K562 (cell line): ENCODE measurements at regions not wholly inside any gene's neighbourhood (a gene's known extent, or its start where the extent isn't known, plus 50 kb on each side); places are given as distances from the start of the nearest gene placed in this dataset.

Experiments used
- ATAC-seq: fragments of 200-7000 bp; cut with Tn5 transposase; 3 replicates; pipeline ENCODE4 v1.9.1; 2020; ENCODE audit warnings: moderate library complexity
- BruUV-seq: library from RNA; stranded (reverse); fragments of 400-500 nt; replicated peaks from 2 replicates; lab custom pipeline; 2021; lab: Mats Ljungman, UMichigan
- CTCF ChIA-PET: fragments of 300-600 bp; formaldehyde crosslinking; extraction: SDS; loops from one replicate; lab custom pipeline; 2021; ENCODE audit warnings: low intra/inter-chr PET ratio; lab: Yijun Ruan, JAX
- POLR2A ChIA-PET: fragments of 300-600, 350-650 bp; sonication (Branson Sonifier 250); formaldehyde crosslinking; extraction: SDS; loops from one replicate; lab custom pipeline; 2021; ENCODE audit warnings: antibody characterized with exemption, inconsistent platforms; lab: Yijun Ruan, JAX
- DNase-seq, 4 experiments: peaks; one replicate each; pipeline versions ENCODE4 v3.0.0 to v3.0.0-alpha.2; 2011 to 2018; ENCODE audit warnings: low spot score in 3 of 4, mixed read lengths in 3 of 4; ENCODE audit errors: extremely low read depth in 1 of 4
- FAIRE-seq: peaks from 2 replicates; lab custom pipeline; 2011; peaks lifted over from hg19 to GRCh38; lab: Jason Lieb, UNC
- H2AFZ ChIP-seq: 2 replicates; pipeline ENCODE4 v1.6.0; 2011; ENCODE audit warnings: low read depth, low read length, control low read depth, inconsistent platforms
- H3K27ac ChIP-seq: fragments of 200-600 bp; 3 replicates; pipeline ENCODE4 v1.8.0; 2011; ENCODE audit warnings: low read depth, mild to moderate bottlenecking, control low read depth, inconsistent platforms, low read length, moderate library complexity, mixed read lengths; ENCODE audit errors: extremely low read depth
- H3K27me3 ChIP-seq, 2 experiments: fragments of 300-600 bp in 1 of 2; 2 replicates in 1 of 2; 3 replicates in 1 of 2; pipeline versions ENCODE4 v1.6.0 to v1.8.0; 2011; ENCODE audit warnings: inconsistent platforms in 2 of 2, low read length in 2 of 2, mild to moderate bottlenecking in 1 of 2, mixed read lengths in 1 of 2, moderate library complexity in 1 of 2; ENCODE audit not compliant: control insufficient read depth in 2 of 2, insufficient read depth in 2 of 2
- H3K36me3 ChIP-seq: fragments of 300-600 bp; 3 replicates; pipeline ENCODE4 v1.8.0; 2011; ENCODE audit warnings: mild to moderate bottlenecking, low read length, inconsistent platforms; ENCODE audit not compliant: control insufficient read depth, insufficient read depth
- H3K4me1 ChIP-seq, 2 experiments: fragments of 200-600 bp in 1 of 2; replicated peaks in 1 of 2; 2 replicates in 1 of 2; 3 replicates in 1 of 2; pipeline versions ENCODE4 v1.5.1 to v1.8.0; 2011; ENCODE audit warnings: inconsistent platforms in 2 of 2, low read length in 2 of 2, mild to moderate bottlenecking in 1 of 2, mixed read lengths in 1 of 2, moderate library complexity in 1 of 2; ENCODE audit not compliant: control insufficient read depth in 2 of 2, insufficient read depth in 2 of 2
- H3K4me2 ChIP-seq: 2 replicates; pipeline ENCODE4 v1.6.1; 2011; ENCODE audit warnings: low read length, control low read depth, inconsistent platforms, mixed read lengths; ENCODE audit not compliant: insufficient read depth
- H3K4me3 ChIP-seq: fragments of 200-600 bp; sonication (generic), shearing (Covaris generic); 2 replicates; pipeline ENCODE4 v1.5.1; 2016; ENCODE audit warnings: control low read depth, inconsistent platforms
- H3K79me2 ChIP-seq: fragments of 200-600 bp; 3 replicates; pipeline ENCODE4 v1.8.0; 2011; ENCODE audit warnings: low read length, inconsistent platforms; ENCODE audit not compliant: control insufficient read depth, insufficient read depth
- H3K9ac ChIP-seq, 2 experiments: 2 replicates each; pipeline versions ENCODE4 v1.6.0 to v1.6.1; 2011; ENCODE audit warnings: low read depth in 2 of 2, low read length in 2 of 2, control low read depth in 1 of 2, inconsistent platforms in 1 of 2, mild to moderate bottlenecking in 1 of 2, mixed read lengths in 1 of 2; ENCODE audit not compliant: insufficient read depth in 1 of 2
- H3K9me1 ChIP-seq: one replicate; pipeline ENCODE4 v1.6.0; 2011; ENCODE audit warnings: inconsistent platforms, mild to moderate bottlenecking, low read length, moderate library complexity; ENCODE audit not compliant: control insufficient read depth, insufficient read depth
- H3K9me3 ChIP-seq: replicated peaks from 2 replicates; pipeline ENCODE4 v1.5.1; 2011; ENCODE audit warnings: low read depth, low read length, inconsistent platforms; ENCODE audit not compliant: control insufficient read depth, insufficient read depth
- H4K20me1 ChIP-seq: replicated peaks from 2 replicates; pipeline ENCODE4 v1.6.1; 2011; ENCODE audit warnings: low read length, inconsistent platforms, mixed read lengths; ENCODE audit not compliant: control insufficient read depth, insufficient read depth
- CEBPB ChIP-seq: fragments of 450-650 bp; IDR thresholded peaks from 2 replicates; pipeline ENCODE4 v1.6.1; 2016; ENCODE audit warnings: missing genetic modification characterization, missing compliant biosample characterization
- HNRNPK ChIP-seq: fragments of 200-400 bp; formaldehyde crosslinking; IDR thresholded peaks from one replicate; pipeline ENCODE4 v1.6.1; 2018; ENCODE audit warnings: mild to moderate bottlenecking, low read depth, low read length; ENCODE audit not compliant: poor library complexity, severe bottlenecking
- MAFG ChIP-seq: fragments of 450-650 bp; conservative IDR thresholded peaks from 2 replicates; pipeline ENCODE4 v1.6.1; 2016; ENCODE audit warnings: missing genetic modification characterization, missing compliant biosample characterization
- RBFOX2 ChIP-seq: fragments of 200-400 bp; formaldehyde crosslinking; IDR thresholded peaks from 2 replicates; pipeline ENCODE4 v1.6.1; 2017; ENCODE audit warnings: low read depth, mild to moderate bottlenecking, low read length, moderate library complexity
- SAFB ChIP-seq: fragments of 200-400 bp; formaldehyde crosslinking; IDR thresholded peaks from 2 replicates; pipeline ENCODE4 v1.6.1; 2017; ENCODE audit warnings: low read depth, low read length, borderline replicate concordance
- TCF7L2 ChIP-seq: fragments of 150-350 bp; IDR thresholded peaks from 2 replicates; pipeline ENCODE4 v1.6.1; 2016; ENCODE audit warnings: low read depth, mild to moderate bottlenecking, low read length, moderate library complexity
- ZKSCAN1 ChIP-seq: fragments of 150-350 bp; IDR thresholded peaks from 2 replicates; pipeline ENCODE4 v1.6.1; 2016; ENCODE audit warnings: low read depth, low read length
- WGBS: fragments of 100-300 bp; shearing (Covaris generic); methylation state at CpG from one replicate; pipeline ENCODE4 v1.1.6; 2016; ENCODE audit warnings: low coverage, mixed read lengths; ENCODE audit not compliant: insufficient coverage; ENCODE audit errors: missing lambda C conversion rate; 5-methylcytosine and 5-hydroxymethylcytosine counted together
- in situ Hi-C: fragments of 300-500 bp; cut with MboI; formaldehyde crosslinking; loops from 4 replicates; pipeline ENCODE4 v1.15.0; 2018; ENCODE audit warnings: inconsistent platforms, mixed read lengths
- intact Hi-C: fragments of 100-400 bp; cut with micrococcal nuclease; formaldehyde crosslinking; loops from 2 replicates; pipeline ENCODE4 v1.14.2; 2022
- TF ChIP-seq, protein P1 (sequence below): IDR thresholded peaks from 2 replicates; pipeline ENCODE4 v1.6.1; 2014; ENCODE audit warnings: antibody characterized with exemption
- TF ChIP-seq, protein P2 (sequence below): fragments of 250-450 bp; sonication (Bioruptor Pico); IDR thresholded peaks from 2 replicates; pipeline ENCODE4 v1.5.0; 2021
- TF ChIP-seq, protein P3 (sequence below): fragments of 450-650 bp; IDR thresholded peaks from 2 replicates; pipeline ENCODE4 v1.6.1; 2017; ENCODE audit warnings: antibody characterized with exemption
- TF ChIP-seq, protein P4 (sequence below): fragments of 250-450 bp; sonication (Bioruptor Pico); IDR thresholded peaks from 2 replicates; pipeline ENCODE4 v1.8.0; 2021; ENCODE audit warnings: moderate library complexity, mild to moderate bottlenecking, inconsistent platforms

DNA sequence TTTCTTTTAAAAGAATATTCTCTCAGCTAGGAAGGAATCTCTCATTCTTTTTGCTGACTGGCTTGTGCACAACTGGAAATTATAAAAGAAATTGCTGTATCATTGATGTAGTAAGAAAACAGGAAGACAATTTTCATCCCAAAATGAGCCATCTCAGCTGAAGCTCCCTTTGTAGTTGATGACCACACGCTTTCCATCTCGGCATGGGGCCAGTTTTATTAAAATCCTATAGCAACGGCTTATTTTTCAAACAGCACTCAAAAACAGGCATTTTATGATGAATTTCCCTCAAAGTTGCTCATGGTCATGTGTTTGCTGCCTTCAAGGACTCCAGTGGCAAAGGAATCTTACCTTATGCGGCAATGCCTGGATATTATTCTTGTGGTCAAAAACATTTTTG is 62.4 kb upstream of the GLIS3 start:
- TF ChIP-seq, protein P1, sequence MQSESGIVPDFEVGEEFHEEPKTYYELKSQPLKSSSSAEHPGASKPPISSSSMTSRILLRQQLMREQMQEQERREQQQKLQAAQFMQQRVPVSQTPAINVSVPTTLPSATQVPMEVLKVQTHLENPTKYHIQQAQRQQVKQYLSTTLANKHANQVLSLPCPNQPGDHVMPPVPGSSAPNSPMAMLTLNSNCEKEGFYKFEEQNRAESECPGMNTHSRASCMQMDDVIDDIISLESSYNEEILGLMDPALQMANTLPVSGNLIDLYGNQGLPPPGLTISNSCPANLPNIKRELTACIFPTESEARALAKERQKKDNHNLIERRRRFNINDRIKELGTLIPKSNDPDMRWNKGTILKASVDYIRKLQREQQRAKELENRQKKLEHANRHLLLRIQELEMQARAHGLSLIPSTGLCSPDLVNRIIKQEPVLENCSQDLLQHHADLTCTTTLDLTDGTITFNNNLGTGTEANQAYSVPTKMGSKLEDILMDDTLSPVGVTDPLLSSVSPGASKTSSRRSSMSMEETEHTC, result no peak
- TF ChIP-seq CEBPB (no peak), SAFB (no peak), MAFG (tag) (no peak), ZKSCAN1 (no peak), TCF7L2 (no peak), HNRNPK (no peak), RBFOX2 (no peak)
- TF ChIP-seq, protein P2, sequence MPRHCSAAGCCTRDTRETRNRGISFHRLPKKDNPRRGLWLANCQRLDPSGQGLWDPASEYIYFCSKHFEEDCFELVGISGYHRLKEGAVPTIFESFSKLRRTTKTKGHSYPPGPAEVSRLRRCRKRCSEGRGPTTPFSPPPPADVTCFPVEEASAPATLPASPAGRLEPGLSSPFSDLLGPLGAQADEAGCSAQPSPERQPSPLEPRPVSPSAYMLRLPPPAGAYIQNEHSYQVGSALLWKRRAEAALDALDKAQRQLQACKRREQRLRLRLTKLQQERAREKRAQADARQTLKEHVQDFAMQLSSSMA (CRISPR knock-in tag), result no peak
- TF ChIP-seq, protein P3, sequence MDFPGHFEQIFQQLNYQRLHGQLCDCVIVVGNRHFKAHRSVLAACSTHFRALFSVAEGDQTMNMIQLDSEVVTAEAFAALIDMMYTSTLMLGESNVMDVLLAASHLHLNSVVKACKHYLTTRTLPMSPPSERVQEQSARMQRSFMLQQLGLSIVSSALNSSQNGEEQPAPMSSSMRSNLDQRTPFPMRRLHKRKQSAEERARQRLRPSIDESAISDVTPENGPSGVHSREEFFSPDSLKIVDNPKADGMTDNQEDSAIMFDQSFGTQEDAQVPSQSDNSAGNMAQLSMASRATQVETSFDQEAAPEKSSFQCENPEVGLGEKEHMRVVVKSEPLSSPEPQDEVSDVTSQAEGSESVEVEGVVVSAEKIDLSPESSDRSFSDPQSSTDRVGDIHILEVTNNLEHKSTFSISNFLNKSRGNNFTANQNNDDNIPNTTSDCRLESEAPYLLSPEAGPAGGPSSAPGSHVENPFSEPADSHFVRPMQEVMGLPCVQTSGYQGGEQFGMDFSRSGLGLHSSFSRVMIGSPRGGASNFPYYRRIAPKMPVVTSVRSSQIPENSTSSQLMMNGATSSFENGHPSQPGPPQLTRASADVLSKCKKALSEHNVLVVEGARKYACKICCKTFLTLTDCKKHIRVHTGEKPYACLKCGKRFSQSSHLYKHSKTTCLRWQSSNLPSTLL, result no peak
- TF ChIP-seq, protein P4, sequence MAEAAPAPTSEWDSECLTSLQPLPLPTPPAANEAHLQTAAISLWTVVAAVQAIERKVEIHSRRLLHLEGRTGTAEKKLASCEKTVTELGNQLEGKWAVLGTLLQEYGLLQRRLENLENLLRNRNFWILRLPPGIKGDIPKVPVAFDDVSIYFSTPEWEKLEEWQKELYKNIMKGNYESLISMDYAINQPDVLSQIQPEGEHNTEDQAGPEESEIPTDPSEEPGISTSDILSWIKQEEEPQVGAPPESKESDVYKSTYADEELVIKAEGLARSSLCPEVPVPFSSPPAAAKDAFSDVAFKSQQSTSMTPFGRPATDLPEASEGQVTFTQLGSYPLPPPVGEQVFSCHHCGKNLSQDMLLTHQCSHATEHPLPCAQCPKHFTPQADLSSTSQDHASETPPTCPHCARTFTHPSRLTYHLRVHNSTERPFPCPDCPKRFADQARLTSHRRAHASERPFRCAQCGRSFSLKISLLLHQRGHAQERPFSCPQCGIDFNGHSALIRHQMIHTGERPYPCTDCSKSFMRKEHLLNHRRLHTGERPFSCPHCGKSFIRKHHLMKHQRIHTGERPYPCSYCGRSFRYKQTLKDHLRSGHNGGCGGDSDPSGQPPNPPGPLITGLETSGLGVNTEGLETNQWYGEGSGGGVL (CRISPR knock-in tag), result no peak
- TF ChIP-seq, all 486 proteins: peak for 0
- ChIA-PET POLR2A (no interaction called here), CTCF (no interaction called here)
- Histone ChIP-seq H3K36me3 (no peaks in the 10 kb centered on the region), H3K4me1 (no peaks in the 10 kb centered on the region), H3K79me2 (no peaks in the 10 kb centered on the region), H3K4me2 (no peak overlapping the region), H3K27me3 (no peaks in the 10 kb centered on the region), H3K9ac (no peak overlapping the region), H3K9me1 (no peaks in the 10 kb centered on the region), H3K4me3 (no peak overlapping the region), H2AFZ (no peak overlapping the region), H3K27ac (no peak overlapping the region), H3K9me3 (no peaks in the 10 kb centered on the region), H4K20me1 (no peaks in the 10 kb centered on the region)
- in situ Hi-C loops (loop anchor here (25.0 kb wide), 1 partner anchor 625 kb away; no protein-coding TSS in a partner anchor), intact Hi-C loops (no loop called here)
- no TSS peak for BruUV-seq
- ATAC-seq (no peak), FAIRE-seq (no peak), DNase-seq (no peak)
- 3% methylated on average over 4 of the region's 4 CpGs for WGBS
